GM12875 (cell line): ENCODE measurements at regions not wholly inside any gene's neighbourhood (a gene's known extent, or its start where the extent isn't known, plus 50 kb on each side); places are given as distances from the start of the nearest gene placed in this dataset.

ENCODE experiments used
- H3K4me3 ChIP-seq: one replicate; pipeline ENCODE4 v1.5.1; 2011; ENCODE audit warnings: low read depth, low read length, control low read depth
- CTCF ChIP-seq: IDR thresholded peaks from 2 replicates; pipeline ENCODE4 v1.5.1; 2011; ENCODE audit warnings: low read depth, mild to moderate bottlenecking, control low read depth, inconsistent platforms, low read length, moderate library complexity, borderline replicate concordance; ENCODE audit not compliant: insufficient read depth

GRCh38 chr6:125656287-125656870 lies 93.1 kb upstream of the HEY2 start:
- H3K4me3 ChIP-seq, result no peak overlapping the region
- TF ChIP-seq CTCF, result no peak

- TF ChIP-seq CTCF, result no peak
Measured at GRCh38 chr6:125658136-125658535, 91.3 kb upstream of the HEY2 start.

DNA sequence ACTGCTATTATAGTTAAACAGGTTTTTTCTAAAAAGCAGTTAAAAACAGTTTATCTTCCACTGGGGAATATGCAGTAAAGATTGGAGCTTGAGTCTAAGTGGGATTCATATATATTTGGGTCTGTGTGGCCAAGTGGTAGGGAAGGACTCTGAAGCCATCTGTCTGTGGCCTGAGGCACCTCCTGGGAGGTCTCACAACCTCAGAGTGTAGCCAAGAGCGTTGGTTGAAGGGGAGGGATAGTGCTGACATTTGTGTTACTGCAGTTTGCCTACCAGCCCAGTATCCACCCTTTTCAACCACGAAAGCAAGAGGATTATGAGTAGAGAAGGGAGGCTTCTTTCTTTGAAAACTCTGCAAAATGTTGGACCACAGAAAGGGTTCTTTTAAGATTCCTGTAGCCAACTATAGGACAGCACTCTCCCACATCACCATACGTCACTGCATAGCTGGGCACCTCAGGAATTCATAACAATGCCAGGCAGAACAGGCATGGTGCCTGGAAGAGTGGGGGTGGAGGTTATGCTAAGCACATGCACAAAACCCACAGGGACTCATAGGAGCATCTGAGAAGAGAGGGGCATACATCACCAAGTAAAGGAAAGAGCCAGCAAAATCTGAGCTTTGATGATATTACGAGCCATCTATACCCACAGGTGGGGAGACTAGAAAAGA lies 90.5 kb upstream of the HEY2 start:
- TF ChIP-seq CTCF, result no peak

More at GRCh38 chr6:125658136-125658535, 91.3 kb upstream of the HEY2 start:
- H3K4me3 ChIP-seq, result no peak overlapping the region

GRCh38 chr6:125659887-125660286 lies 89.5 kb upstream of the HEY2 start:
- H3K4me3 ChIP-seq, result no peak overlapping the region
- no peak for TF ChIP-seq CTCF

More for the DNA sequence above, 90.5 kb upstream of the HEY2 start:
- no peak overlapping the region for H3K4me3 ChIP-seq

GRCh38 chr6:125662296-125662695 lies 87.1 kb upstream of the HEY2 start:
- no peak for TF ChIP-seq CTCF
- no peak overlapping the region for H3K4me3 ChIP-seq

DNA sequence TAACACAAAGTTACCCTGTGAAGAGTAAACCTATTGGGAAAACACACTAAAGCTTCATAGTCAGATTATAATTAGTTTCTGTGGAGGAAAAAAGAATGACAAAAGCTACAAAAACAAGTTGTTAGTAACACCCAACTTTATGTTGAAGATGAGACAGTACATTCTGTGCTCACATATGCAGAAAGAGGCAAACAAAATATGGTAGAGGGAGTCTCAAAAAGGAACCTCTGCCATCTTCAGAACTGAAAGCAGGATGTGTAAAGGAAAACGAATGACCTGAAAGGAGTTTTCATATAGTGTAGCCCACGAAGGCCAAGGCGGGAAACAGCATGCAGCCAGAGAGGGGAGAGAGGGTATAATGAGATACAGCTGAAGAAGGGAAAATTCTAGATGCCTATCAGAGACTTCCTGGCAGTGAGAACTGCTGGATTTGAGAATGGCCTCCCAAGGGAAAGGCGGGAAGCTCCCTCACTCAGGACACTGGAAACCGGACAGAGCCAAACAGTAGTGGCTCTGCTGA lies 84.1 kb upstream of the HEY2 start:
- no peak for TF ChIP-seq CTCF
- no peak overlapping the region for H3K4me3 ChIP-seq

DNA sequence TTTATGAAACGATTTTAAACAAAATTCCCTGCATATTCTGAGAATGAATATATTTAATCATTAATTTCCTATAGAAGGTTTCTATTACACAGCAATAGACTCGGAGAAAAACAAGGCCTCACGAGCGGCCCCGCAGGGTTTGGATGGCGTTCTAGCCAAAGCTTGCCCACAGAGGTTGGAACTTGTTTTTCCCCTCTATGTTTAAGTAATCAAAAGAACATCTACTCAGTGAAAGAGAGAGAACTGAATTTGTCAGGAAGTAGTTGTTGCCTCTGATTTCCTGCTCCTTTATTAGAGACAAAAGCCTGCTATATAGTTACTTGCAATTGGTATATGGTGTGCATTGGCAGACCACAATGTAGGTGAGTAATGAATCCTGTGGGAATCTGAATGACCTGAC lies 82.1 kb upstream of the HEY2 start:
- no peak for TF ChIP-seq CTCF
- H3K4me3 ChIP-seq, result no peak overlapping the region
